H9 (cell line): ENCODE measurements at regions not wholly inside any gene's neighbourhood (a gene's known extent, or its start where the extent isn't known, plus 50 kb on each side); places are given as distances from the start of the nearest gene placed in this dataset.

Source experiments
- DNase-seq: peaks from one replicate; pipeline ENCODE4 v3.0.0-alpha.2; 2017
- H2AFZ ChIP-seq: one replicate; pipeline ENCODE4 v1.6.1; 2013; ENCODE audit warnings: mild to moderate bottlenecking, low read length, control low read depth, moderate library complexity
- H2AK5ac ChIP-seq: 2 replicates; pipeline ENCODE4 v1.6.1; 2013; ENCODE audit warnings: low read length, control low read depth, mixed read lengths; ENCODE audit not compliant: insufficient read length
- H2BK120ac ChIP-seq: one replicate; pipeline ENCODE4 v1.6.1; 2013; ENCODE audit warnings: low read depth, mild to moderate bottlenecking, low read length, control low read depth, inconsistent platforms; ENCODE audit not compliant: poor library complexity, severe bottlenecking
- H2BK12ac ChIP-seq: 2 replicates; pipeline ENCODE4 v1.6.1; 2013; ENCODE audit warnings: low read length, control low read depth, mixed read lengths, low read depth; ENCODE audit not compliant: insufficient read length
- H2BK15ac ChIP-seq: 2 replicates; pipeline ENCODE4 v1.6.1; 2013; ENCODE audit warnings: low read depth, low read length, control low read depth
- H2BK20ac ChIP-seq: one replicate; pipeline ENCODE4 v1.6.1; 2013; ENCODE audit warnings: low read depth, mild to moderate bottlenecking, low read length, control low read depth, inconsistent platforms; ENCODE audit not compliant: poor library complexity, severe bottlenecking
- H2BK5ac ChIP-seq: 2 replicates; pipeline ENCODE4 v1.6.1; 2013; ENCODE audit warnings: low read length, control low read depth, mixed read lengths; ENCODE audit not compliant: insufficient read length
- H3K14ac ChIP-seq: 2 replicates; pipeline ENCODE4 v1.6.1; 2013; ENCODE audit warnings: low read length, control low read depth; ENCODE audit not compliant: insufficient read depth
- H3K18ac ChIP-seq: 2 replicates; pipeline ENCODE4 v1.6.1; 2013; ENCODE audit warnings: low read depth, mild to moderate bottlenecking, mixed read lengths, low read length, control low read depth; ENCODE audit not compliant: insufficient read length
- H3K23ac ChIP-seq: 2 replicates; pipeline ENCODE4 v1.6.1; 2013; ENCODE audit warnings: low read length, control low read depth, mixed read lengths, low read depth; ENCODE audit not compliant: insufficient read length
- H3K23me2 ChIP-seq: 2 replicates; pipeline ENCODE4 v1.6.1; 2013; ENCODE audit warnings: low read depth, mild to moderate bottlenecking, mixed read lengths, low read length, control low read depth; ENCODE audit not compliant: insufficient read length, poor library complexity, severe bottlenecking
- H3K27ac ChIP-seq: 2 replicates; pipeline ENCODE4 v1.5.1; 2013; ENCODE audit warnings: low read length, control low read depth, mixed read lengths, low read depth; ENCODE audit not compliant: insufficient read length
- H3K27me3 ChIP-seq: 2 replicates; pipeline ENCODE4 v1.6.1; 2013; ENCODE audit warnings: low read length, control low read depth, inconsistent platforms; ENCODE audit not compliant: insufficient read depth
- H3K4ac ChIP-seq: 2 replicates; pipeline ENCODE4 v1.6.1; 2013; ENCODE audit warnings: low read depth, mild to moderate bottlenecking, control low read depth, inconsistent platforms, low read length, moderate library complexity
- H3K4me1 ChIP-seq: 2 replicates; pipeline ENCODE4 v1.6.1; 2013; ENCODE audit warnings: low read length, control low read depth, inconsistent platforms; ENCODE audit not compliant: insufficient read depth
- H3K4me2 ChIP-seq: 2 replicates; pipeline ENCODE4 v1.6.1; 2013; ENCODE audit warnings: low read length, control low read depth, mixed read lengths; ENCODE audit not compliant: insufficient read length, insufficient read depth
- H3K56ac ChIP-seq: 2 replicates; pipeline ENCODE4 v1.6.1; 2013; ENCODE audit warnings: low read depth, mild to moderate bottlenecking, mixed read lengths, low read length, control low read depth; ENCODE audit not compliant: insufficient read length
- H3K79me1 ChIP-seq: 2 replicates; pipeline ENCODE4 v1.6.1; 2013; ENCODE audit warnings: low read depth, mild to moderate bottlenecking, moderate library complexity, low read length, control low read depth, inconsistent platforms; ENCODE audit not compliant: insufficient read depth, poor library complexity, severe bottlenecking
- H3K79me2 ChIP-seq: 2 replicates; pipeline ENCODE4 v1.6.1; 2013; ENCODE audit warnings: low read length, control low read depth, inconsistent platforms; ENCODE audit not compliant: insufficient read depth
- H3K9ac ChIP-seq: 2 replicates; pipeline ENCODE4 v1.6.1; 2013; ENCODE audit warnings: low read length, control low read depth, mixed read lengths; ENCODE audit not compliant: insufficient read length; ENCODE audit errors: extremely low read depth
- H3K9me3 ChIP-seq: one replicate; pipeline ENCODE4 v1.6.1; 2013; ENCODE audit warnings: low read depth, low read length, inconsistent platforms; ENCODE audit not compliant: control insufficient read depth
- H3T11ph ChIP-seq: one replicate; pipeline ENCODE4 v1.6.1; 2013; ENCODE audit warnings: mild to moderate bottlenecking, low read length, control low read depth, inconsistent platforms
- H4K20me1 ChIP-seq: one replicate; pipeline ENCODE4 v1.6.1; 2013; ENCODE audit not compliant: control insufficient read depth, insufficient read length, insufficient read depth
- H4K5ac ChIP-seq: 2 replicates; pipeline ENCODE4 v1.6.1; 2013; ENCODE audit warnings: low read depth, mild to moderate bottlenecking, mixed read lengths, low read length, control low read depth; ENCODE audit not compliant: insufficient read length
- H4K8ac ChIP-seq: replicated peaks from 2 replicates; pipeline ENCODE4 v1.6.1; 2013; ENCODE audit warnings: low read length, control low read depth, mixed read lengths, low read depth; ENCODE audit not compliant: insufficient read length
- H4K91ac ChIP-seq: 2 replicates; pipeline ENCODE4 v1.6.1; 2013; ENCODE audit warnings: low read depth, mild to moderate bottlenecking, moderate library complexity, mixed read lengths, low read length, control low read depth; ENCODE audit not compliant: insufficient read length
- H3K27ac Mint-ChIP-seq, 3 experiments: 2 replicates in 2 of 3; 3 replicates in 1 of 3; pipeline ENCODE4 v1.8.0; 2020 to 2021; ENCODE audit warnings: mixed read lengths in 3 of 3, mild to moderate bottlenecking in 1 of 3, moderate library complexity in 1 of 3
- H3K27me3 Mint-ChIP-seq: 2 replicates; pipeline ENCODE4 v1.8.0; 2021; ENCODE audit warnings: low read depth, mild to moderate bottlenecking, moderate library complexity, mixed read lengths
- H3K36me3 Mint-ChIP-seq, 3 experiments: 2 replicates in 2 of 3; 3 replicates in 1 of 3; pipeline ENCODE4 v1.8.0; 2020 to 2021; ENCODE audit warnings: low read depth in 3 of 3, mixed read lengths in 3 of 3; ENCODE audit not compliant: insufficient read depth in 1 of 3
- H3K4me1 Mint-ChIP-seq, 2 experiments: 2 replicates each; pipeline ENCODE4 v1.8.0; 2020; ENCODE audit warnings: mixed read lengths in 2 of 2
- H3K4me3 Mint-ChIP-seq, 2 experiments: 2 replicates in 1 of 2; 3 replicates in 1 of 2; pipeline ENCODE4 v1.8.0; 2020 to 2021; ENCODE audit warnings: mild to moderate bottlenecking in 2 of 2, mixed read lengths in 2 of 2, moderate library complexity in 1 of 2
- H3K9me3 Mint-ChIP-seq, 2 experiments: 2 replicates in 1 of 2; 3 replicates in 1 of 2; pipeline ENCODE4 v1.8.0; 2020; ENCODE audit warnings: mild to moderate bottlenecking in 2 of 2, mixed read lengths in 2 of 2, moderate library complexity in 1 of 2
- WGBS: extraction: QIAGEN DNeasy Blood & Tissue Kit; methylation state at CpG from one replicate; pipeline ENCODE4 v1.1.7; 2013; ENCODE audit warnings: missing lambda C conversion rate, low lambda C conversion rate, mixed read lengths; ENCODE audit not compliant: insufficient read length; ENCODE audit errors: extremely low coverage; 5-methylcytosine and 5-hydroxymethylcytosine counted together
- TF ChIP-seq, protein P1 (sequence below): fragments of 200-600 bp; sonication (generic); conservative IDR thresholded peaks from 3 replicates; pipeline ENCODE4 v1.8.0; 2021; ENCODE audit warnings: antibody characterized with exemption, mild to moderate bottlenecking

DNA sequence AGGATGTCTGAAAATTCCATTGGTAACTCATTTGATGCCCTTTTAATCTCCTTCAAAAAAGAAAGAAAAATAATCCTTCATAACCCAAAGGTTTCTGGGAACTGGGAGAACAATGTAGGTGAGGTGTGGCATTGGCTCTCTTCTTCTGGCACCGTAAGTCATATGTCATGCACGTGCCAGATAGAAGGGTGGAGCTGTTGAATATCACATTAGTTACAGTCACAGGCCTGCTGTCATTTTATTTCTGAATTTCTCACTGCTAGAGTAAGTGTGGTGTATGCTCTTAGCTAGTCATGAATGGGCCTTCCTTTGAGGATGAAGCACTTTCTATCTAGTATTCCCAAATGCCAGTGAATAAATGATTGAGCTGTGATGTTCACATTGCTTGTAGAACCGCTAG, 201.8 kb upstream of the SGCD start:
- no peak overlapping the region for H4K8ac ChIP-seq
- H3K79me1 ChIP-seq, result no peaks in the 10 kb centered on the region
- Mint-ChIP-seq H3K9me3 (no peaks in the 10 kb centered on the region; a peak in 1 of 5 replicates), H3K36me3 (no peaks in the 10 kb centered on the region), H3K4me3 (no peak overlapping the region), H3K27ac (no peak overlapping the region), H3K27me3 (no peaks in the 10 kb centered on the region), H3K4me1 (no peaks in the 10 kb centered on the region)
- no peak overlapping the region for H3K4me2 ChIP-seq
- DNase-seq, result no peak
- H3K9ac ChIP-seq, result no peak overlapping the region
- H2AK5ac ChIP-seq, result no peak overlapping the region
- no peak overlapping the region for H2BK20ac ChIP-seq
- no peak overlapping the region for H3K18ac ChIP-seq
- no peaks in the 10 kb centered on the region for H4K20me1 ChIP-seq
- no peak overlapping the region for H4K5ac ChIP-seq
- no peak overlapping the region for H2AFZ ChIP-seq
- no peak overlapping the region for H2BK5ac ChIP-seq
- H3K23me2 ChIP-seq, result no peaks in the 10 kb centered on the region
- no peaks in the 10 kb centered on the region for H3K79me2 ChIP-seq
- no peak overlapping the region for H2BK12ac ChIP-seq
- no peak overlapping the region for H3K27ac ChIP-seq
- WGBS, result no CpG with 5 or more reads among the region's 3 CpGs
- no peaks in the 10 kb centered on the region for H3K9me3 ChIP-seq
- no peak overlapping the region for H2BK120ac ChIP-seq
- no peak overlapping the region for H3K56ac ChIP-seq
- no peak overlapping the region for H4K91ac ChIP-seq
- H2BK15ac ChIP-seq, result no peak overlapping the region
- H3K27me3 ChIP-seq, result no peaks in the 10 kb centered on the region
- H3K4me1 ChIP-seq, result no peaks in the 10 kb centered on the region
- H3K4ac ChIP-seq, result no peak overlapping the region
- H3K14ac ChIP-seq, result no peak overlapping the region
- H3T11ph ChIP-seq, result no peak overlapping the region
- TF ChIP-seq, protein P1, sequence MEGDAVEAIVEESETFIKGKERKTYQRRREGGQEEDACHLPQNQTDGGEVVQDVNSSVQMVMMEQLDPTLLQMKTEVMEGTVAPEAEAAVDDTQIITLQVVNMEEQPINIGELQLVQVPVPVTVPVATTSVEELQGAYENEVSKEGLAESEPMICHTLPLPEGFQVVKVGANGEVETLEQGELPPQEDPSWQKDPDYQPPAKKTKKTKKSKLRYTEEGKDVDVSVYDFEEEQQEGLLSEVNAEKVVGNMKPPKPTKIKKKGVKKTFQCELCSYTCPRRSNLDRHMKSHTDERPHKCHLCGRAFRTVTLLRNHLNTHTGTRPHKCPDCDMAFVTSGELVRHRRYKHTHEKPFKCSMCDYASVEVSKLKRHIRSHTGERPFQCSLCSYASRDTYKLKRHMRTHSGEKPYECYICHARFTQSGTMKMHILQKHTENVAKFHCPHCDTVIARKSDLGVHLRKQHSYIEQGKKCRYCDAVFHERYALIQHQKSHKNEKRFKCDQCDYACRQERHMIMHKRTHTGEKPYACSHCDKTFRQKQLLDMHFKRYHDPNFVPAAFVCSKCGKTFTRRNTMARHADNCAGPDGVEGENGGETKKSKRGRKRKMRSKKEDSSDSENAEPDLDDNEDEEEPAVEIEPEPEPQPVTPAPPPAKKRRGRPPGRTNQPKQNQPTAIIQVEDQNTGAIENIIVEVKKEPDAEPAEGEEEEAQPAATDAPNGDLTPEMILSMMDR, result no peak
- H3K23ac ChIP-seq, result no peak overlapping the region
